Osteoblast (primary cell): ENCODE measurements at regions not wholly inside any gene's neighbourhood (a gene's known extent, or its start where the extent isn't known, plus 50 kb on each side); places are given as distances from the start of the nearest gene placed in this dataset.

Experiments
- DNase-seq: peaks from one replicate; pipeline ENCODE4 v3.0.0; 2011; ENCODE audit warnings: low spot score, mixed read lengths; ENCODE audit not compliant: insufficient read length; ENCODE audit errors: missing footprints
- H2AFZ ChIP-seq: 2 replicates; pipeline ENCODE4 v1.6.0; 2011; ENCODE audit warnings: mild to moderate bottlenecking, low read length
- H3K27ac ChIP-seq: 2 replicates; pipeline ENCODE4 v1.5.1; 2011; ENCODE audit warnings: mild to moderate bottlenecking, low read depth, low read length, moderate library complexity
- H3K27me3 ChIP-seq: 2 replicates; pipeline ENCODE4 v1.6.0; 2012; ENCODE audit warnings: mild to moderate bottlenecking, control low read depth, inconsistent platforms, low read length, moderate library complexity; ENCODE audit not compliant: insufficient read depth
- H3K36me3 ChIP-seq: 2 replicates; pipeline ENCODE4 v1.5.1; 2011; ENCODE audit warnings: mild to moderate bottlenecking, low read length, control low read depth, moderate library complexity; ENCODE audit not compliant: insufficient read depth
- H3K4me1 ChIP-seq: 2 replicates; pipeline ENCODE4 v1.5.1; 2011; ENCODE audit warnings: mild to moderate bottlenecking, low read length, control low read depth, moderate library complexity; ENCODE audit not compliant: insufficient read depth
- H3K4me2 ChIP-seq: 2 replicates; pipeline ENCODE4 v1.6.0; 2011; ENCODE audit warnings: mild to moderate bottlenecking, low read length; ENCODE audit not compliant: insufficient read depth
- H3K4me3 ChIP-seq: fragments of 200-600 bp; sonication (generic); 3 replicates; pipeline ENCODE4 v1.5.1; 2012; ENCODE audit warnings: mild to moderate bottlenecking, low read length, inconsistent platforms; ENCODE audit not compliant: insufficient read depth
- H3K79me2 ChIP-seq: 2 replicates; pipeline ENCODE4 v1.6.0; 2012; ENCODE audit warnings: mild to moderate bottlenecking, low read length, control low read depth, inconsistent platforms; ENCODE audit not compliant: insufficient read depth
- H3K9me3 ChIP-seq: 2 replicates; pipeline ENCODE4 v1.5.1; 2011; ENCODE audit warnings: low read depth, low read length, control low read depth
- H4K20me1 ChIP-seq: 2 replicates; pipeline ENCODE4 v1.6.0; 2012; ENCODE audit warnings: mild to moderate bottlenecking, low read length, control low read depth; ENCODE audit not compliant: insufficient read depth
- TF ChIP-seq, protein P1 (sequence below): IDR thresholded peaks from 2 replicates; pipeline ENCODE4 v1.5.1; 2011; ENCODE audit warnings: mild to moderate bottlenecking, low read depth, low read length, moderate library complexity; ENCODE audit errors: extremely low read depth

DNA sequence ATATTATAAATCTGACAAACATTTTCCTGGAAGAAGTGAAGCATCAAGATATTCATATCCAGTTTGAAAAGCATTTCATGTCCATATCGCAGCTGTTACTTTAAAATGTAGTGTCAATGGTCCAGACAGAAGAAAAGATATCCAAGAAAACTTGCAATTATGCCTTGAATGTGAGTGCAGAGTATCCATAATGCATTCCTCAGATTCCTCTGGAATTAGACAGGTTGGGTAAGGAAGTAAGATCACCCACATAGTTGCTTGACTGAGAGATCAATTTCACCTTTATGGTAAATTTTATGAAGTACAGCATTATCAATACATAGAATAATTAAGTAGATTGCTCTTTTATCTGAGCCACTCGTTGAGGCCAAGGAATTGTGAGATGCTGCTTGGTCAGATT lies 327.0 kb upstream of the SLITRK5 start:
- H3K27ac ChIP-seq = no peak overlapping the region
- DNase-seq = no peak
- no peaks in the 10 kb centered on the region for H3K79me2 ChIP-seq
- no peaks in the 10 kb centered on the region for H3K4me1 ChIP-seq
- H2AFZ ChIP-seq = no peak overlapping the region
- no peaks in the 10 kb centered on the region for H3K9me3 ChIP-seq
- no peaks in the 10 kb centered on the region for H3K27me3 ChIP-seq
- H3K4me2 ChIP-seq = no peak overlapping the region
- H3K4me3 ChIP-seq = no peak overlapping the region
- TF ChIP-seq, protein P1, sequence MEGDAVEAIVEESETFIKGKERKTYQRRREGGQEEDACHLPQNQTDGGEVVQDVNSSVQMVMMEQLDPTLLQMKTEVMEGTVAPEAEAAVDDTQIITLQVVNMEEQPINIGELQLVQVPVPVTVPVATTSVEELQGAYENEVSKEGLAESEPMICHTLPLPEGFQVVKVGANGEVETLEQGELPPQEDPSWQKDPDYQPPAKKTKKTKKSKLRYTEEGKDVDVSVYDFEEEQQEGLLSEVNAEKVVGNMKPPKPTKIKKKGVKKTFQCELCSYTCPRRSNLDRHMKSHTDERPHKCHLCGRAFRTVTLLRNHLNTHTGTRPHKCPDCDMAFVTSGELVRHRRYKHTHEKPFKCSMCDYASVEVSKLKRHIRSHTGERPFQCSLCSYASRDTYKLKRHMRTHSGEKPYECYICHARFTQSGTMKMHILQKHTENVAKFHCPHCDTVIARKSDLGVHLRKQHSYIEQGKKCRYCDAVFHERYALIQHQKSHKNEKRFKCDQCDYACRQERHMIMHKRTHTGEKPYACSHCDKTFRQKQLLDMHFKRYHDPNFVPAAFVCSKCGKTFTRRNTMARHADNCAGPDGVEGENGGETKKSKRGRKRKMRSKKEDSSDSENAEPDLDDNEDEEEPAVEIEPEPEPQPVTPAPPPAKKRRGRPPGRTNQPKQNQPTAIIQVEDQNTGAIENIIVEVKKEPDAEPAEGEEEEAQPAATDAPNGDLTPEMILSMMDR = no peak
- no peaks in the 10 kb centered on the region for H3K36me3 ChIP-seq
- H4K20me1 ChIP-seq = no peaks in the 10 kb centered on the region

DNA sequence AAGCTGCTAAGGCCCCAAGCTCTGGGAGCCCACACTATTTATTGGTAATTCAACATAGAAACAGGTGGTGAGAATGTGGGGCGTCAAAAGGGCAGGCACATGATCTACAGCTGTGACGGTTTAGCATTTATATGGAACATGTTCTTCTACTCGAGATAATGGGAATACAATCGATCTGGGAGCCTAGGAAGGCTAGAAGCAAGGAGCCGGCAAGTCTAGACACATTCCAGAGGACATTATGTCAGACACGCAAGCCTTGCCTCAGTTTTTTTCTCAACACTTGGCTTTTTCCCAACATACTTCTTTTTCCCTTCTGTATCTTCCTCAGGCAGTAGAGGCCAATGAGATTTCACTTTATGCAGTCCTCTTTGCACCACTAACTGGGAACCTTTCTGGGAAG lies 315.7 kb upstream of the SLITRK5 start:
- TF ChIP-seq, protein P1 = no peak
- DNase-seq = no peak
- H3K4me1 ChIP-seq = no peaks in the 10 kb centered on the region

DNA sequence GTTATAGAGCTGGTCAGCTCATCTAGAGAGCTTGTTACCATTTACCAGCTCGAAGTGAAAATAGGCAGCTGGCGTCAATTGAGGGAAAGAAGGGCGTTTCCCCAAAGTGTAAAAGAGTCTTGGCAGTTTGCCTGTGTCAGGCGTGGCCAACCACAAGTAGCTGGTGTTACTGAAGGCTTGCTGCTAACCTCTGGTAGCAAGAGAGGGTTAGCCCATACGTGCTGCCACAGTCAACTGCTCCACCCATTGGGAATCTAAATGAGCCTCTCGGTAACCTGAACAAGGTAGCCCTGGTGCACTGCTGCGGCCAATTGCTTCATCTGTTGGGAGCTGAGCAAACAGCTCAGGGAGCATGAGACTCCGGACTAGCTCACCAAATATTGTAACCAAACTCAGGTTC lies 314.9 kb upstream of the SLITRK5 start:
- Histone ChIP-seq H3K27ac (no peak overlapping the region), H4K20me1 (no peaks in the 10 kb centered on the region), H3K4me3 (no peak overlapping the region), H3K4me2 (no peak overlapping the region), H3K27me3 (no peaks in the 10 kb centered on the region), H3K9me3 (peaks cover 4% of the 10 kb centered on the region), H3K4me1 (no peaks in the 10 kb centered on the region), H2AFZ (no peak overlapping the region), H3K36me3 (no peaks in the 10 kb centered on the region), H3K79me2 (no peaks in the 10 kb centered on the region)
- DNase-seq = no peak
- TF ChIP-seq, protein P1 = no peak

More for the DNA sequence above, 315.7 kb upstream of the SLITRK5 start:
- Histone ChIP-seq H3K79me2 (no peaks in the 10 kb centered on the region), H4K20me1 (no peaks in the 10 kb centered on the region), H2AFZ (no peak overlapping the region), H3K9me3 (peaks cover 4% of the 10 kb centered on the region), H3K4me3 (no peak overlapping the region), H3K36me3 (no peaks in the 10 kb centered on the region), H3K27me3 (no peaks in the 10 kb centered on the region), H3K27ac (no peak overlapping the region), H3K4me2 (no peak overlapping the region)

DNA sequence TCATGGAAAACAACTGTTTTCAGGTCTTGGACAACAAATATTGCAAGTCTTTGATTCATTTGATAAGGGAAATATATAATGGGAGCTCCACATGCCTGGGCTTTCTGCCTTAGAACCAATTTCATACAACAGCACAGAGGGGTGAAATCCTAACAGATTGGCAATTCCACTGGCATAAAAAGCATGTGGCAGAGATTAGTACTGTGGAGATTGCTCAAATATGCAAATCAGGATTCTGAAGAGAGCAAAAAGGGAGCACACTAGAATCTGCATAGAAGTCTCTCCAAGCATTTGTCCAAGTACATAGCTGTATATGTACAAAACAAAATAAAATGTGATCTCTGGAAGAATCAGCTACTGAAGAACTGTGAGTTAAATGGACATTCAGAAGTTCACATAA lies 312.9 kb upstream of the SLITRK5 start:
- H4K20me1 ChIP-seq = no peaks in the 10 kb centered on the region
- no peaks in the 10 kb centered on the region for H3K27me3 ChIP-seq
- peaks cover 4% of the 10 kb centered on the region for H3K9me3 ChIP-seq
- H3K4me3 ChIP-seq = no peak overlapping the region
- DNase-seq = no peak
- no peaks in the 10 kb centered on the region for H3K36me3 ChIP-seq
- H3K27ac ChIP-seq = no peak overlapping the region
- no peak overlapping the region for H3K4me2 ChIP-seq
- no peak overlapping the region for H2AFZ ChIP-seq
- H3K79me2 ChIP-seq = no peaks in the 10 kb centered on the region
- H3K4me1 ChIP-seq = no peaks in the 10 kb centered on the region
- TF ChIP-seq, protein P1 = no peak
